PC-9 (cell line): ENCODE measurements at regions not wholly inside any gene's neighbourhood (a gene's known extent, or its start where the extent isn't known, plus 50 kb on each side); places are given as distances from the start of the nearest gene placed in this dataset.

Experiments
- BruUV-seq: library from RNA; stranded (reverse); fragments of 400-500 nt; replicated peaks from 2 replicates; lab custom pipeline; 2021; lab: Mats Ljungman, UMichigan
- CTCF ChIA-PET: fragments of 300-600 bp; sonication (Branson Sonifier 250); formaldehyde crosslinking; loops from one replicate; lab custom pipeline; 2022; ENCODE audit warnings: antibody characterized with exemption; lab: Charles Lee
- POLR2A ChIA-PET: fragments of 300-600 bp; sonication (Branson Sonifier 250); formaldehyde crosslinking; loops from one replicate; lab custom pipeline; 2022; ENCODE audit warnings: antibody characterized with exemption; ENCODE audit not compliant: unreplicated experiment; lab: Charles Lee
- DNase-seq, 2 experiments: peaks; one replicate each; pipeline versions ENCODE4 v3.0.0 to v3.0.0-alpha.2; 2015 to 2022; ENCODE audit warnings: mixed read lengths in 1 of 2
- H2AFZ ChIP-seq: fragments of 200-600 bp; sonication (generic); 2 replicates; pipeline ENCODE4 v1.8.1; 2017; ENCODE audit warnings: antibody characterized with exemption
- H3F3A ChIP-seq: fragments of 200-600 bp; sonication (generic); 2 replicates; pipeline ENCODE4 v1.8.1; 2017; ENCODE audit warnings: antibody characterized with exemption, mild to moderate bottlenecking, low read depth; ENCODE audit not compliant: insufficient read depth
- H3K27ac ChIP-seq: fragments of 200-600 bp; sonication (generic); 2 replicates; pipeline ENCODE4 v1.6.1; 2016; ENCODE audit warnings: mixed run types
- H3K27me3 ChIP-seq: fragments of 200-600 bp; sonication (generic); 2 replicates; pipeline ENCODE4 v1.6.1; 2016; ENCODE audit warnings: low read depth, mixed run types; ENCODE audit not compliant: insufficient read depth
- H3K36me3 ChIP-seq: fragments of 200-600 bp; sonication (generic); 2 replicates; pipeline ENCODE4 v1.6.1; 2016; ENCODE audit warnings: low read depth, mixed run types
- H3K4me1 ChIP-seq: fragments of 200-600 bp; sonication (generic); replicated peaks from 2 replicates; pipeline ENCODE4 v1.6.1; 2016; ENCODE audit warnings: mixed run types; ENCODE audit not compliant: insufficient read depth
- H3K4me2 ChIP-seq: fragments of 200-600 bp; sonication (generic); 2 replicates; pipeline ENCODE4 v1.6.1; 2017; ENCODE audit warnings: mixed run types
- H3K4me3 ChIP-seq: fragments of 200-600 bp; sonication (generic); 2 replicates; pipeline ENCODE4 v1.6.1; 2016; ENCODE audit warnings: mixed run types
- H3K79me2 ChIP-seq: fragments of 200-600 bp; sonication (generic); 2 replicates; pipeline ENCODE4 v1.6.1; 2017; ENCODE audit warnings: low read depth, mixed run types
- H3K9me2 ChIP-seq: fragments of 200-600 bp; sonication (generic); 2 replicates; pipeline ENCODE4 v1.8.1; 2017; ENCODE audit warnings: mild to moderate bottlenecking; ENCODE audit not compliant: insufficient read depth
- H3K9me3 ChIP-seq: fragments of 200-600 bp; sonication (generic); 2 replicates; pipeline ENCODE4 v1.8.1; 2016; ENCODE audit warnings: low read depth; ENCODE audit not compliant: insufficient read depth
- H4K20me1 ChIP-seq: fragments of 200-600 bp; sonication (generic); 2 replicates; pipeline ENCODE4 v1.8.1; 2017; ENCODE audit not compliant: insufficient read depth
- CTCF ChIP-seq: fragments of 200-600 bp; sonication (generic); conservative IDR thresholded peaks from 2 replicates; pipeline ENCODE4 v1.6.1; 2017; ENCODE audit warnings: mixed run types, antibody characterized with exemption, mild to moderate bottlenecking, moderate library complexity
- EZH2 ChIP-seq: fragments of 200-600 bp; sonication (generic); IDR thresholded peaks from 2 replicates; pipeline ENCODE4 v1.8.0; 2017; ENCODE audit warnings: antibody characterized with exemption, low read depth
- intact Hi-C: fragments of 100-400 bp; cut with micrococcal nuclease; formaldehyde crosslinking; loops from one replicate; pipeline ENCODE4 v1.10.0; 2022; ENCODE audit not compliant: unreplicated experiment

- Histone ChIP-seq H3K4me2 (no peak overlapping the region), H3F3A (no peaks in the 10 kb centered on the region), H3K36me3 (no peaks in the 10 kb centered on the region), H4K20me1 (no peaks in the 10 kb centered on the region), H3K27ac (no peak overlapping the region), H2AFZ (no peak overlapping the region), H3K4me1 (no peaks in the 10 kb centered on the region), H3K27me3 (peaks cover 49% of the 10 kb centered on the region), H3K9me3 (no peaks in the 10 kb centered on the region), H3K4me3 (no peak overlapping the region), H3K9me2 (no peaks in the 10 kb centered on the region), H3K79me2 (no peaks in the 10 kb centered on the region)
- ChIA-PET POLR2A (no interaction called here), CTCF (interaction anchor here (1.1 kb wide), 1 partner anchor 734 kb away, joined by 3 read pairs; no protein-coding TSS in a partner anchor)
- peak in 1 of 2 experiments; percentile 17 for DNase-seq
- BruUV-seq = no TSS peak
- TF ChIP-seq EZH2 (no peak), CTCF (no peak)
- intact Hi-C loops = no loop called here
These were observed 83.0 kb downstream of the ISX start for GRCh38 chr22:35148866-35149548.

- H3K79me2 ChIP-seq = no peaks in the 10 kb centered on the region
- ChIA-PET POLR2A (interaction anchor here (0.6 to 0.7 kb wide), 2 partner anchors 81 to 218 kb away, joined by 4 to 8 read pairs; no protein-coding TSS in a partner anchor), CTCF (interaction anchor here (0.6 to 1.1 kb wide), 2 partner anchors 67 to 735 kb away, joined by 3 to 5 read pairs; no protein-coding TSS in a partner anchor)
- H3K9me2 ChIP-seq = no peaks in the 10 kb centered on the region
- no peak overlapping the region for H3K4me3 ChIP-seq
- peak in 1 of 2 experiments; percentile 53 for DNase-seq
- no peak overlapping the region for H3K27ac ChIP-seq
- no peak overlapping the region for H2AFZ ChIP-seq
- no peaks in the 10 kb centered on the region for H3F3A ChIP-seq
- H3K4me1 ChIP-seq = no peaks in the 10 kb centered on the region
- no peaks in the 10 kb centered on the region for H3K36me3 ChIP-seq
- TF ChIP-seq EZH2 (no peak), CTCF (peak; percentile 91)
- H3K4me2 ChIP-seq = no peak overlapping the region
- no TSS peak for BruUV-seq
- intact Hi-C loops = loop anchor here (1.0 kb wide), 1 partner anchor 736 kb away; no protein-coding TSS in a partner anchor
- peaks cover 43% of the 10 kb centered on the region for H3K27me3 ChIP-seq
- no peaks in the 10 kb centered on the region for H3K9me3 ChIP-seq
- H4K20me1 ChIP-seq = no peaks in the 10 kb centered on the region
These were observed 84.5 kb downstream of the ISX start for GRCh38 chr22:35150183-35151107.

GRCh38 chr22:35152316-35152715 is 86.4 kb downstream of the ISX start:
- BruUV-seq = no TSS peak
- intact Hi-C loops = no loop called here

More at GRCh38 chr22:35152316-35152715, 86.4 kb downstream of the ISX start:
- Histone ChIP-seq H3K27ac (no peak overlapping the region), H3F3A (no peaks in the 10 kb centered on the region), H3K79me2 (no peaks in the 10 kb centered on the region), H3K4me1 (no peaks in the 10 kb centered on the region), H3K9me2 (no peaks in the 10 kb centered on the region), H3K4me3 (no peak overlapping the region), H4K20me1 (no peaks in the 10 kb centered on the region), H2AFZ (no peak overlapping the region), H3K9me3 (no peaks in the 10 kb centered on the region), H3K27me3 (peaks cover 34% of the 10 kb centered on the region), H3K4me2 (no peak overlapping the region), H3K36me3 (no peaks in the 10 kb centered on the region)
- TF ChIP-seq CTCF (no peak), EZH2 (no peak)
- ChIA-PET CTCF (no interaction called here), POLR2A (no interaction called here)
- no peak for DNase-seq
